Upper lobe of left lung (tissue), 6 donors: ENCODE measurements at regions not wholly inside any gene's neighbourhood (a gene's known extent, or its start where the extent isn't known, plus 50 kb on each side); places are given as distances from the start of the nearest gene placed in this dataset.

Experiments used
- ATAC-seq, 2 donors: fragments of 200-7000 bp; cut with Tn5 transposase; one replicate each; pipeline ENCODE4 v1.9.1; 2022; ENCODE audit warnings: mild to moderate bottlenecking in 2 of 2, moderate library complexity in 2 of 2; ENCODE audit not compliant: low FRiP score in 2 of 2
- DNase-seq, 2 donors: peaks; one replicate each; pipeline ENCODE4 v3.0.0-alpha.2; 2019 to 2020
- H3K27ac ChIP-seq, 4 donors: fragments of 200-600 bp; sonication (generic); one replicate each; pipeline ENCODE4 v1.5.1; 2016 to 2019
- H3K27me3 ChIP-seq, 4 donors: fragments of 200-600 bp; sonication (generic); one replicate each; pipeline ENCODE4 v1.5.1; 2017 to 2019
- H3K36me3 ChIP-seq, 4 donors: fragments of 200-600 bp; sonication (generic); one replicate each; pipeline ENCODE4 v1.5.1; 2016 to 2019
- H3K4me1 ChIP-seq, 4 donors: fragments of 200-600 bp; sonication (generic); one replicate each; pipeline ENCODE4 v1.5.1; 2018 to 2019
- H3K4me3 ChIP-seq, 4 donors: fragments of 200-600 bp; sonication (generic); one replicate each; pipeline ENCODE4 v1.5.1; 2017 to 2019; ENCODE audit warnings: mild to moderate bottlenecking in 2 of 4, moderate library complexity in 1 of 4
- H3K9me3 ChIP-seq, 4 donors: fragments of 200-600 bp; sonication (generic); one replicate each; pipeline ENCODE4 v1.5.1; 2018 to 2019
- EP300 ChIP-seq, 4 donors: sonication (generic); formaldehyde crosslinking; IDR thresholded peaks; one replicate each; pipeline ENCODE4 v1.5.1; 2017; ENCODE audit warnings: antibody characterized with exemption in 4 of 4, control low read depth in 2 of 4
- POLR2A ChIP-seq, 4 donors: fragments of 450-650 bp; IDR thresholded peaks; one replicate each; pipeline ENCODE4 v1.5.1; 2016 to 2017; ENCODE audit warnings: antibody characterized with exemption in 4 of 4, mild to moderate bottlenecking in 2 of 4
- POLR2AphosphoS5 ChIP-seq, 2 donors: sonication (generic); formaldehyde crosslinking; IDR thresholded peaks; one replicate each; pipeline ENCODE4 v1.5.1; 2017; ENCODE audit warnings: antibody characterized with exemption in 2 of 2
- WGBS, 2 donors: methylation state at CpG; one replicate each; pipeline ENCODE4 v1.1.5; 2017 to 2018; 5-methylcytosine and 5-hydroxymethylcytosine counted together
- TF ChIP-seq, protein P1 (sequence below), 6 experiments: fragments of 450-650 bp in 4 of 6; fragments of 200-600 bp in 2 of 6; sonication (generic) in 2 of 6; IDR thresholded peaks; one replicate each; pipeline ENCODE4 v1.5.1; 2016 to 2019; ENCODE audit warnings: antibody characterized with exemption in 6 of 6
- donor health status: DM: no; HTN: no; CAD: no; lungs with moderate emphysema.
- donor health status: DM: no; HTN: yes; CAD: no; lungs with severe emphysema.

GRCh38 chr7:46775020-46775419 is 806.9 kb downstream of the TNS3 start:
- no peaks in the 10 kb centered on the region for H3K27me3 ChIP-seq
- 79 to 90% methylated on average over 1 of the region's 1 CpG for WGBS, 2 donors
- DNase-seq (no peak), ATAC-seq (no peak)
- H3K27ac ChIP-seq = no peak overlapping the region
- H3K4me1 ChIP-seq = peaks cover 0 to 6% (median 0%) of the 10 kb centered on the region in 4 donors
- no peak overlapping the region for H3K4me3 ChIP-seq
- no peaks in the 10 kb centered on the region for H3K9me3 ChIP-seq
- no peaks in the 10 kb centered on the region for H3K36me3 ChIP-seq
- TF ChIP-seq, protein P1, sequence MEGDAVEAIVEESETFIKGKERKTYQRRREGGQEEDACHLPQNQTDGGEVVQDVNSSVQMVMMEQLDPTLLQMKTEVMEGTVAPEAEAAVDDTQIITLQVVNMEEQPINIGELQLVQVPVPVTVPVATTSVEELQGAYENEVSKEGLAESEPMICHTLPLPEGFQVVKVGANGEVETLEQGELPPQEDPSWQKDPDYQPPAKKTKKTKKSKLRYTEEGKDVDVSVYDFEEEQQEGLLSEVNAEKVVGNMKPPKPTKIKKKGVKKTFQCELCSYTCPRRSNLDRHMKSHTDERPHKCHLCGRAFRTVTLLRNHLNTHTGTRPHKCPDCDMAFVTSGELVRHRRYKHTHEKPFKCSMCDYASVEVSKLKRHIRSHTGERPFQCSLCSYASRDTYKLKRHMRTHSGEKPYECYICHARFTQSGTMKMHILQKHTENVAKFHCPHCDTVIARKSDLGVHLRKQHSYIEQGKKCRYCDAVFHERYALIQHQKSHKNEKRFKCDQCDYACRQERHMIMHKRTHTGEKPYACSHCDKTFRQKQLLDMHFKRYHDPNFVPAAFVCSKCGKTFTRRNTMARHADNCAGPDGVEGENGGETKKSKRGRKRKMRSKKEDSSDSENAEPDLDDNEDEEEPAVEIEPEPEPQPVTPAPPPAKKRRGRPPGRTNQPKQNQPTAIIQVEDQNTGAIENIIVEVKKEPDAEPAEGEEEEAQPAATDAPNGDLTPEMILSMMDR (IDR thresholded peaks at IDR 0.05) = no peak
- TF ChIP-seq EP300 (IDR thresholded peaks at IDR 0.05) (no peak), POLR2A (IDR thresholded peaks at IDR 0.05) (no peak), POLR2AphosphoS5 (IDR thresholded peaks at IDR 0.05) (no peak)

DNA sequence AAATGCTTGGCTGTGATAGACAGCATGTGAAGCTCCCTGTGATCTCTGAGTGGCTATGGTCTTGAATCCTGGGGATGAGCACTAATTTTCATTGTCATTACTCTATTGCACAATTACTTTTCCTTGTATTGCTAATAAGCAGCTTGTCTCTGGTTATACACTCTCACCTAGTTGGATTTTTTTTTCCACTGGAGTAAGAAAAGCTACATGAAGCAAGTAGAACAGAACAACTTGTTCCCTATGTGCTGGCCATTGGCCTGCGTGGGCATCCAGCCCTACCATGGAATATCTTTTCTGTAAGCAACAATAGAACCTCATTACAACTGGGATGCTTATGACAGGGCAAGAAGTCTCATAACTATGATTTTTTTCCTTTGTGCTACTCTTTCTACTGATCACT is 807.4 kb downstream of the TNS3 start:
- ATAC-seq (no peak), DNase-seq (no peak)
- no peak for TF ChIP-seq POLR2AphosphoS5 (IDR thresholded peaks at IDR 0.05)
- TF ChIP-seq, protein P1 (IDR thresholded peaks at IDR 0.05) = no peak
- TF ChIP-seq EP300 (IDR thresholded peaks at IDR 0.05) = no peak
- TF ChIP-seq POLR2A (IDR thresholded peaks at IDR 0.05) = no peak
- Histone ChIP-seq H3K4me3 (no peak overlapping the region), H3K36me3 (no peaks in the 10 kb centered on the region), H3K27me3 (no peaks in the 10 kb centered on the region), H3K9me3 (no peaks in the 10 kb centered on the region), H3K4me1 (peaks cover 0 to 6% (median 0%) of the 10 kb centered on the region in 4 donors), H3K27ac (no peak overlapping the region)
- WGBS, 2 donors = 84 to 88% methylated on average over 1 of the region's 1 CpG

GRCh38 chr7:46772776-46773175 is 809.1 kb downstream of the TNS3 start:
- Histone ChIP-seq H3K36me3 (no peaks in the 10 kb centered on the region), H3K9me3 (peaks cover 0 to 7% (median 0%) of the 10 kb centered on the region in 4 donors), H3K27me3 (no peaks in the 10 kb centered on the region), H3K4me1 (peaks cover 0 to 6% (median 0%) of the 10 kb centered on the region in 4 donors), H3K27ac (no peak overlapping the region), H3K4me3 (no peak overlapping the region)
- ATAC-seq (no peak), DNase-seq (no peak)
- TF ChIP-seq, protein P1 (IDR thresholded peaks at IDR 0.05) = no peak
- TF ChIP-seq POLR2A (IDR thresholded peaks at IDR 0.05) = no peak
- no peak for TF ChIP-seq EP300 (IDR thresholded peaks at IDR 0.05)
- TF ChIP-seq POLR2AphosphoS5 (IDR thresholded peaks at IDR 0.05) = no peak
- WGBS, 2 donors = 82 to 93% methylated on average over 1 of the region's 1 CpG

DNA sequence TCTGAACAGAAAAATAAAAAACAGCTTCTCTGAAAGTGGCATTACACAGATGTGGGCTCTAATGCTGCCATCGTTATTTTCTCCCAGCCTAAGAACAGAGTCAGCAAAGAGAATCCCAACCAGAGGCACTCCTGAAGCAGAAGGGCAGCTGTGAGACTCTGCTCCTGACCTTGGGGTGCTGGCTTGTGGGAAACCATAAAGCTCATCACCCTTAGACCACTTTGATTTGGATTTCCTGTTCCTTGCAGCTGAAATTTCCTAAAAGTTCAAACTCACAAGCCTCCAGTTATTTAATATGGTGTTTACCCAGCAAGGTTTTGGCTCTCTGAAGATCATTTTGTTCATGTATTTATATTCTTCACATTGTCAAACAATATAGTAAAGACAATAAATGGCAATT is 814.8 kb downstream of the TNS3 start:
- DNase-seq (no peak), ATAC-seq (no peak)
- Histone ChIP-seq H3K36me3 (no peaks in the 10 kb centered on the region), H3K4me1 (peaks cover 0 to 6% (median 1%) of the 10 kb centered on the region in 4 donors), H3K9me3 (peaks cover 0 to 7% (median 0%) of the 10 kb centered on the region in 4 donors), H3K27me3 (no peaks in the 10 kb centered on the region), H3K27ac (no peak overlapping the region), H3K4me3 (no peak overlapping the region)
- 71 to 80% methylated on average over 1 of the region's 1 CpG for WGBS, 2 donors
- TF ChIP-seq POLR2A (IDR thresholded peaks at IDR 0.05) (no peak), EP300 (IDR thresholded peaks at IDR 0.05) (no peak), POLR2AphosphoS5 (IDR thresholded peaks at IDR 0.05) (no peak)
- TF ChIP-seq, protein P1 (IDR thresholded peaks at IDR 0.05) = no peak
